Activated CD4-positive, CD25-positive, alpha-beta regulatory T cell treated with anti-CD3 and anti-CD28 coated beads, Interleukin-2, amount 50 U/mL, for 72 hours (primary cell): ENCODE measurements at regions not wholly inside any gene's neighbourhood (a gene's known extent, or its start where the extent isn't known, plus 50 kb on each side); places are given as distances from the start of the nearest gene placed in this dataset.

Source experiments
- DNase-seq: peaks from one replicate; pipeline ENCODE4 v3.0.0; 2021

DNA sequence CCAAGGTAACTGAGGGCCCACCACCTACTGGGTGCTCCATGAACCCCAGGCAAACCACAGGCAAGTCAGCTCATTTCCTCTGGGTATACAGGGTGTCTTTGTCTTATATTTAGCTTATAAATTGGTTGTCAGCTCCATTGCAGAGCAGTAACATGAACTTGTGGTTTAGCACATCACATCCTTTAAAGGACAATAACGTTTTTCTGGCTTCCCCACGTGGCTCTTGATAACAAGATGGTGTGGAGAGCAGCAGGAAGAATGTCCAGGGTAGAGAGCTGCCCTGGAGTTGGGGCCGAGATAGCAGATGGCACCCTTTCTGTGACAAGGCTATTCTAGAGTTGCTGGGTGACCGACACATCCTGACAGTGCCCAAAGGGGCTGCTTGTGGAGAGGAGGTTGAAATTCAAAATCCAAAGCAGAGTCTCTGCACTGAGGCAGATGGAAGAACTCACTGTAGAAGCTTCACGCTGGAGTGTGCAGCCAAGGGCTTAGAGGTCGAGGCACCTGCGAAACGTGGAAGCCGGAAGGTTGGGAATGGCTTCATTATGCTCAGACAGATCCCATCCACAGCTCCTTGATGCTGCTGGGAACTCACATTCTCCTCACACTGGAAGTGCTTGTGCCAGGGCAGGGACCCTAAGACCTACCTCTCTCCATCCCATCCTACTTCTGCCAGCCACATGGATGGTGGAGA is 133.0 kb upstream of the FRY start:
- DNase-seq: no peak

DNA sequence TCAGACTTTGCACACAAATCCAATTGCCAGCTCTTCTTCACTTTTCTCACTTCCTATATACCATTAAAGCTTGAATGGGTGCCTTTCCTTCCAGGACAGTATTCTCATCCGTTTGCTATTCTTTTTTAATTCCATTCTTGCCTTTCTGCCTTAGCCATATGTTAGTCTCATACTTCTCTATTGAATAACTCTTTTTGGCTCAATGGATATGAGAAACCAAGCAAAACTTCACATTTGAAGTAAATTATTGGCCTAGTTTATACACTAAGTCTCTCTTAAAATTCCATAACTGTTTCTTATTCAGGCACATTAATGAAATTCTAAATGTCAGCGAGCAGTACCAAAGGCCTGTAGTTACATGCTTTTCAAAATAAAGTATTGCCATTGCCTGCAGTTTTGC is 129.6 kb upstream of the FRY start:
- DNase-seq: no peak

DNA sequence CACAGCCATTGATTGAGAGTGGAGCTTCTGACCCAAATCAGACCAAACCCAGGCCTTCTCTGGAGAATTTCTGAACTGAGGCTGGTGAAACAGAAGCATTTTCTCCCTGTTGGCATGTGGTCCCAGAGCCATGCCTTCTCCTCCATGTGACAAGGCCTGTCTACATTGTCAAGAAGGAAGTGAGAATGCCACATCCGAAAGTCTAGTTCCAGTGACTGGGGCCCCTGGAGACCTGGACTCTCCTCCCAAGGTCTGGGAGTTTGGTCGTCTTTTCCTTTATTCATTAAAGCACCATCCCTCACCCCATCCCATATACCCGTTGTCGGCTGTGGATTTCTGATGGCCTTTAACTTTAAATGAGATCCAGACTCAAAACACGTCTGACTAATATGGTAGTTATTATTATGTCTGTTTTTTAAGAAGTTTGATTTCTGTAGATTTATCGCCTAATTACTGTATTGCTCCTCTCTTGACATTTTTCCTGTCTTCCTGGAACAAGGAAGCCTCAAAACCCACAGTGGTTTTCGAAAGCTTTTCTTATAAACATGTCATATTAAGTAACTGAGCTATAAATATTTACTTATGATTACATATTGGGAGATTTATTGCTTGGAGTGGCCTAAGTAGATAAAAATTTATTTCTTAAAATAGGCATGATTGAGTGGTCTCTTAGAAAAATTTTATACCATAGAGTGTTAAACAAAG is 128.3 kb upstream of the FRY start:
- DNase-seq: no peak

DNA sequence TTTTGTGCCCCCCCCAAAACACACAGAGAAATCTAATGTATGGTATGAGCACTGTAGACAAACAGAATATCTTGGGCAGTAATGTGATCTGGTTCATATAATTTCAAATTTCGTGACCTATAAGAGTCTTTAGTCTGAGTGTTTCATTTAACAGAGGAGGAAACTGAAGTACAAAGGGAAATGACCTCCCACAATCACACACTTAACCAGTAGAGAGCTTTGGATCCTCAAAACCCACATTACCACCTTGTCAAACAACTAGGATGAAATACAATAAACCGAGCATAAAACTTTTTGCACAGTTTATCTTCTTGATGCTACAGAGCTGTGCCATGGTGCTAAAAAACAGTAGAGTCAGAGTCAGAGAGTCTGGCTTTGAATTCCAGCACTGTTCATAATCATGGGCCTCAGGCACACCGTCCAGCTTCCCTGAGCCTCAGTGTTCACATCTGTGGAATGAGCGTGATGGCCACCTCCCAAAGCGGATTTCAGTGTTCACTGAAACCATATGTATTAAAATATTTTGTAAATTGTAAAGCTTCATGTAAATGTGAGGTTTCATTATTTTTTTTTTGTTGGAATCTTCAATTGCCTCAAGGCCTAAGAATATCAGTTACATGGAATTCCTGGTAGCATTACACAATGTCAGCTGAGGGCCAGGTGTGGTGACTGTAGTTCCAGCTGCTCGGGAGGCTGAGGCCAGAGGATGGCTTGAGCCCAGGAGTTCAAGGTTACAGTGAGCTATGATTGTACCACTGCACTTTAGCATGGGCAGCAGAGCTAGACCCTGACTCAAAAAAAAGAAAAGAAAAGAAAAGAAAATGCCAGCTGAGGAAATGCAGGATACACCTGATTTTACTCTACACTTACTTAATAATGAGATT is 126.4 kb upstream of the FRY start:
- DNase-seq: no peak

DNA sequence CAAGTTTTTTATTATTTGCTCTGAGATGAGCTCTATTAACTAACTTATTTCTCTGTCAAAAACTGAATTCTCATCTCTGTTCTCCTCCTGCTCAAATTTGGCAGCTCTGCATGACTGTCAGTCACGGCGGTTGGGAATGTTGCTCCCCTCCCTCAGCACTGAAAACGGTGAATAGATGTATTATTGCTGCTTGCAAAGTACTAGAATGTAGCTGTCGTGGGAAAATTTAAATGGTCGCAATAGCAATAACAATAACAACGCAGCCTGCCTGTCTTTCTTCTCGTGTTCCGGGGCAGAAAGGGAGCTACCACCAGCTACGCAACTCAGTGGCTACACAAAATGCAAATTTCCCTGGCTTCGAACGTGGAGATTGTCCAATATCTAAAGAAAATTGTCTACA is 125.6 kb upstream of the FRY start:
- no peak for DNase-seq

DNA sequence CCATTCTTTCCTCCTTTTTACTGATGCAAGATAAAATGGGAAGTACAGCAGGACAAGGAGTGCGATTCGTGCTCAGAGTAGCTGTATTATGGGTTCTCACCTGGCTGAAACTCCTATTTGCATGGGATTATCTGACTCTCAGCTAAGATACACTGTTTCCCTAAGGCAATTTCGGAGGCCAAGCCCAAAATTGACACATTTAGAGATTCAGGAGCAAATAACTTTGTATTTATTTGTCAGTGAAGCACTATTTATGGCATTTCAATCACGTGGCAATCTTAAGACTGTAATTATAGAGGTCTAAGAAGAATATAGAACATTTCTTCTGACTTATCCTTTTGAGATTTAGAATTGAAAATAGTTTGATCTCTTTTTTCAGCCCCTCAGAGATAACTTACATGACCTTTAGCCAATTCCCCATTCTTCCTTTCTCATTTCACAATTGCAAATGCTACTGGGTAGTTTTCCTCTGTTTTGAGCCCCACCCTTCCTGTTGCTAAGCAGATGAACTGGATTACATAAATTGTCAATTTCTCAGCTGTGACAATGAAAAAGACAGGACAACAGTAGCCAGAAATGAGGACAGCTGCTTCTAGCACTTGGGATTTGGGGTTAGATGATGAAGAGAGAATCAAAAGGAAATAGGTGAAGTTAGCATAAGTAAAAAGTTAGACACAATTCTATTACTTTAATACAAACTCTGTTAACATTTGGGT is 122.7 kb upstream of the FRY start:
- DNase-seq: no peak

DNA sequence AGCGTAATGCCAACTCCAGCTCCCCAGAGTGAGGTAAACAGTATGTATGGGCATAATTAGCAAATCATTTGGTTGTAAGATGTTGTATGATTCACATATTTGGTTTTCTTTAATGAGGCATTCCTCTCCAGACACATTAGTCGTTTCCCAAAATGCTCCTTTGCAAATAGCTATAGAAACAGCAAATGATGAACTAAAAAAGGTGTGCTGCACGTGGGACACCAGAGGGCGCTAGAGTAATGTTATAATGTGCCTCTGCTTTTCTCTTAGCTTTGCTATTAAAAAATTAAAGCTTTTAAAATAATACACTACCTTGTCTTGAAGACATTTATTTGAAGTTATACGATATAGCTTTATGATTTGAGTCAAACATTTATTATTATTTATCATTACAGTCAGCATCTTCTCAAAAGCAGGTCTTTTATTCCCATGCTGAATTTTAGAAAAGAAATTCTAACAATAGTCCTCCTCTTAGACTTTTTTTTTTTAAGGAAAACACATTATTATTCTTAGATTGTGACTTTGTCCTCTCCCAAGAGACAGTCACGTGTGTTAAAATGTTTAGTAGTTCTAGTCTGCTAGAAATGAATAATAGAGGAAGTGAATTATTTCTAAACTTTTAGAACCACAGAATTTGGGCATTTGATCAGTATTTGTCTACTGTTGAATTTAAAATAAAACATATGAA is 121.6 kb upstream of the FRY start:
- DNase-seq: peak; percentile 36

DNA sequence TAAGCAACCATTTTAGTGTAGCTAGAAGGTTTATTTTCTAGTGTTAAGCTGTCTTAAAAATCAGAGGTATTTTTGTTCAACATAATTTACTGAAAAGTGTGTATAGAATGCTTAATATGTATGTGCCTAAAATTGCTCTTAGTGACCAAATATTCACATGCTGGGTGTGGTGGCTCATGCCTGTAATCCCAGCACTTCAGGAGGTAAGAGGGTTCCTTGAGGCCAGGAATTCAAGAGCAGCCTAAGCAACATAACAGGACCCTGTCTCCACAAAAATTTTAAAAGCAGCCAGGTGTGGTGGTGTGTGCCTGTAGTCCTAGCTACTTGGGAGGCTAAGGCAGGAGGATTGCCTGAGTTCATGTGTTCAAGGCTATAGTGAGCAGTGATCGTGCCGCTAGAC is 120.9 kb upstream of the FRY start:
- DNase-seq: no peak

DNA sequence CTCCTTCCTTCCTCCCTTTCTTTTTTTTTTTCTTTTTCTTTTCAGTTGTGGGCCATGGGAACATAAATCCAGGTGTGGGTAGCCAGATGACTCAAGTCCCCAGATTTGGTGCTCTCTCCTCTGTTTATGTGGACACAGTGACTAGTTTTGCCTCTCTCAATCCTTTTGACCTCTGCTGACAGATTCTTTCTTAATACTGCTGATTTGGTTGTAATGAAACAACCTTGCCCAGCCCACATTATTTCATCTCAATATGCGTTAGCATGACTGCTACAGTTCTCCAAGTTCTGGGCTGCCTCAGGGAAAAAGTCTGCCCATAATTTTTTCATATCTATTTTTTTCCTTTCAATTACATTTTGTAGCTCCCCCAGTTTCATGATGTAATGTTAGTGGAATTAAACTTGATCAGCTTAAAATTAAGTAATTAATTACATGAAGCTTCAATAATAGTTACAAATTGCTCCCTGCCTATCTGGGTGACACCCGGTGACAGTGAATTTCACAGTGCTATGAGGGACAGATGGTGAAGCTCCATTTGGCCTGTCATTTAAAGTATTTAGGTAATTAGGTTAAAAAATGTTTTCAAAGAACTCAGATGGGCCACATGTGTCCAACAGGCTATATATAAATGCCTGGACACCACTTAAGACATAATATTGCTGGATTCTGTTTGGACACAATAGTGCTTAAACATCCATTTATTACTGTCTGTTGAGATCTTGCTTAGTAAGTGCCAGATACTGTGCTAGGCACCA is 118.8 kb upstream of the FRY start:
- no peak for DNase-seq

DNA sequence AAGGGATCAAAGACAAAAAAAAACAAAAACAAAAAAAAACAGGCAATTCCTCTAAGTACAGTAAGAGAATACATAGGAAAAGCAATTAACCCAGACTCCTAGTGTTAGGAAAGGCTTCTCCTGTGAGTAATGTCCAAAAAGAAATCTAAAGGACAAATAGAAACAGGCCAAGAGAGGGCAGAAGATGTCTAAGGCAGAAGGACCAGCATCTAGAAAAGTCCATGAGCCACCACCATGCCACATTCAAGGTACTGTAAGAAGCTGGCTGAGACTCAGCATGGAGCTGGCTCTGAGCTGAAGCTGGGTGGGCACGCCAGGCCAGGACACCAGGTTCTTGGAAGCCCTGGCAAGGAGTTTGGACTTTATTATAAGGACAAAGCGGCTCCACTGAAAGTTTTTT is 118.1 kb upstream of the FRY start:
- DNase-seq: no peak

DNA sequence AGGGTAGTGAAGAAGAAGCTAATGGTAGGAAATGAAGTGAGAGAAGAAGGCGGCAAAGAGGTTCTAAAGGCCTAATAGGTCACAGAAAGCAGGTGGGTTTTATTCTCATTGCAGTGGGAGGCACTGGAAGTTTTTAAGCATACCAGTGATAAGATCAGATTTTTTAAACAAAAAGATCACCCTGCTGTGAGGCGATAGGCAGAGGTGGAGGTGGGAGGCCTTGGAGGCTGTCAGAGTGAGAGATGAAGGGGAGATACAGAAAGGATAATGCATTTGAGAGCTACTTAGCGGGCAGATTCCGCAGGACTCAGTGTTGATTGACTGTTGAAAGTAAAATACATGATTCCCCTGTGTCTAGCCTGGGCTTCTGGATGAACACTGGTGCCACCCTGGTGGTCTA is 116.7 kb upstream of the FRY start:
- no peak for DNase-seq

DNA sequence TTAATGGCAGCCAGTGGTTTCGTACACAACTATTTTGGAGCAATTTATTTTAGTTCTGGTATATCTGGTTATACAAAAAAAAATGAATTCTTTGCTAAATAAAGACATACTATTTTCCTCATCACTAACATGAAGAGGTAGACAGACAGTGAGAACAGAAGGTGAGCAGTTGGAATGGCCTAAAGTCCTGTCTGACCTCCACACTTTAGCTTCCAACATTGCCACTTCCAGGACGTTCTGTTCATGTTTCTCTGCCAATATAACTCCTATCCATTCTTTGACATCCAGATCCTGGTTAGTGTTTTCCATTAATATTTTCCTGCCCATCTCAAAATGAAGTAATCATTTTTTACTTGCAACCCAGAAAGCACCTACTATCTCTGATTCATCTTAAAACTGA is 112.9 kb upstream of the FRY start:
- no peak for DNase-seq

DNA sequence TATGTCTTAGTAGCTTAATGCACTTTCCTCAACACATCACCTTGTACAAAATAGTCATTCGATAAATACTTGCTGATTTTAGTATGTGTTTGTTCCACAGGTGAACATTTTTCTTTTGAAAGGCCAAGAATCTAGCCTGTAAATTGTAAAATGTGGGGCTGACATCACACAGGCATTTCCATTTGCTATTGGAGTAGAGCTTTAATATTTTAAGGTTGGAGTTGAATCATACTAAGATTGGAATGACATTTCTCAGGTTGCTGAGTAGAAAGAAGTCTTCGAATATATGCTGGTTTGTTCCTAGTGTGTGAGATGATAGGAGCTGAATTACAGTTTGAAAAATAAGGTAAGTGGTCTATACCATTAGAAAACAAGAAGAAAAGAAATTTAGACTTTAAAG is 112.3 kb upstream of the FRY start:
- no peak for DNase-seq

DNA sequence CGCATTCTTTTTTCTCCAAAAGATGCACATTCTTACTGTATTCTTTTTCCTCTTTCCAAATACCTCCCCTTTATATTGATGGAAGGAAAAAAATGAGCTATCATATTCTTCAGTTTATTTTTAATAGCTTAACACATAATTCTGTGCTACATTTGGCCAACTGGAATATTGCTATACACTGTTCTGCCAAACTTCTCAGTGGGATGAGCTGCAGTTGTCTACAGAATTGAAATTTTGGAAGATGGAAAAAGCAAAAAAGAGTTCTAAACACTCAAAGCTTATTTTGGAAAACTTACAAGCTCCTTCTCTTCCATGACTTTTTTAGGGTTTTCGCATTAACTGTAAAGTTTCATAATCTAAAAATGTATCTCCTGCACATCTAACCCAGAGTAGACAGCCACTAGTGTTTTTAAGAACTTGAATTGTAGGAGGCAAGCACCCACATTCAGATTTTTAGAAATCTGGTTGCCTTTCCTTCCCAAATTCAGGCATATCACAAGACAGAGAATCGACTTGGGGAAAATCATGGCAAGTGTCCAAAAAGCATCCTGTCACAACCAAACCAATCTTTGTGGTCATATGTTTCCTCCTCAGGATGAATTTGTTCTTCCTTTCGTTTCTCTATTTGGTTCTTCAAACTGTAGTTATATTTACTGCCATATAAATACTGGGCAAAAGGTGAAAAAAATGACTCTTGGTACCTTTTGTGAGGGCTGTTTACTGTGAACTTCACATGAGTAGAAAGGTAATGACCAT is 111.4 kb upstream of the FRY start:
- no peak for DNase-seq

DNA sequence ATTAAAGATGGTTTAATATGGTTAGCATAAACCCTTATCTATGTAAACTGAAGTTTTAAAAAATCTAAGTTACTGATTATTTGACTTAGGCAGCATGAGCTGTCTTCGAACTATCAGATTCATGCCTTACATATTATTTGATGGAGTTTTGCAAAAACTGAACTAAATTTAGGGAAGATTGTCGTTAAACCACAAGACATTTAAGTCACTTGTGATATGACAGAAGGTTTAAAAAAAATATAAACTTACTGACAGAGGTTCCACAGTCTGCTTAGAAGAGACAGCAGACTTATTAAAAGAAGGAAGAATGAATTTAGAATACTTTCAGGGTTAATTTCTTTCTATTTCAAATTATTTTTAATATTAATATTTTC is 110.9 kb upstream of the FRY start:
- no peak for DNase-seq

DNA sequence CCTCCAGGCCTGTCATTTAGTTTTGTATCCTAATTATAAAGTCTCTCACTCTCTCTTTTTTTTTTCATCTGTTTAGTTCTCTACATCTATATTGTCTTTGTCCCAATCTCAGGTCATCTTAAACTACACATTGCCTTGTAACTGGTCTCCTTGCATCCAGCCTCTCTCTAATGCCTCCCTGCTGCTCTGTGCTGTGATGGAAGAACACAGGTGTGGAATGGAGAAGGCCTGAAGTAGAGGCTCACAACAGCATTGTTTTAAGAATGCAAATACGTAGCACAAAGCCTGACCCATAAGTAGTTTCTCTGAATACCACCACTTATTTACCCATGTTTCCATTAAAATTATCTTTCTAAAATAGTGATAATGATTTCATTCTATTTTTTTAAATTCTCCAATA is 108.8 kb upstream of the FRY start:
- no peak for DNase-seq

DNA sequence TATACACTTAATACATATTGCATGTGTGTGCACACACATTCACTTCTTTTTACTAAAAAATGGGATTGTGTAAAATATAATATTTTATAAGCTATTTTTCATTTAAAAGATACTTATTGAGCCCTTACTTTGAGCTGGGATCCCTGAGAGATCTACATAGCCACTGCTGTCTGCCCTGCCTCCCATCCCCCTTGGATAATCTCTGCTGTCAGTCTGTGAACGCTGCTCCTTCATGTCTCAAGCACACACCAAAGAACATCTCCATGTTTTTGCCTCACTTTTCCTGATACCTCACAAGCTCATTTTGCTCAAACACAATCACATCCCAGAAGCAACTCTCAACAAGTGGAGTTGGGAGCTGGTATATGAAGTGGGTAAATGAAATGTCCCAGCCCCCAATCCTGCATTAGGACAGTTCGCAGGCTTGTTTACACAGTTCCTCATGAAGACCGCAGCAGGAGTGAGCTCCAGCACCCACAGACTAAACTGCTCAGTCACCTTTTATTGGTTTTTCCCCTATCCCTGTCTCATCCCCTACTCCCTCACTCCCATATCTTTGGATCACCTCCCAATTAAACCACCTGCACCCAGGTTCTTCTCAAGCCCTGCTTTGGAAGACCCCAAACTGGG is 108.3 kb upstream of the FRY start:
- DNase-seq: no peak

DNA sequence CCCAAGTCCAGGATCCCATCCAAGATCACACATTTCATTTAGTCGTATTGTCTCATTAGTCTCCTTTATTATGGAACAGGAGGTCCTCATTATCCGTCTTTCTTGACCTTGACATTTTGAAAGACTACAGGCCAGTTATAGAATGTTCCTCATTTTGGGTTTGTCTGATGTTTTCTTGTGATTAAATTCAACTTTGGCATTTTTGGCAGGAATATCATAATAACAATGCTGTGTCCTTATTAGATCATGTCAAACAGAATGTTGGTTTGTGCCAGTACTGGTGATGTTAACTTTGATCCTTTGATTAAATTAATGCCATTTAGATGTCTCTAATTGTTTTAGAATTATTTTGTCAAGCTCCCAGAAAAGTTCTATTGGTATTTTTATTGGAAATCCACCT is 106.5 kb upstream of the FRY start:
- no peak for DNase-seq

DNA sequence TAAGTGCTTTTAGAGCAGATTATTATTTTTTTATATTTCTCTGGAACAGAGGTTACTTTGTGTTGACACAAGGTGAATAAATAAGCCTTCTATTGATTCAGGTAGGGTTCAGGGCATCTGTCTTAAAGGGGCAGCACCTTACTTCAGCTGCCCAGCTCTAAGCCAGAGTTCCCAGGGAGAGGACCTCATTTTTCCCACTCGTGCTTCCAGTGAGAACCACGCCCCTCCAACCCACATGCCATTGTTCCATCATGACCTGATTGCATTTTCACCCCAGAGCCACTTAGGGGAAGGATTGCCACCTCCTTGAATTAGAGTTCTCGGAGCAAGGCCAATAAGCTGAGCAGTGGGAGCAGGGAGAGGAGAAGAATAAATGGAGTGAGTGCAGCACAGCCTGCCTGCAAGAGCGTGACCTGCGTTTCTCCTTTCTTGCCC is 104.3 kb upstream of the FRY start:
- DNase-seq: no peak

DNA sequence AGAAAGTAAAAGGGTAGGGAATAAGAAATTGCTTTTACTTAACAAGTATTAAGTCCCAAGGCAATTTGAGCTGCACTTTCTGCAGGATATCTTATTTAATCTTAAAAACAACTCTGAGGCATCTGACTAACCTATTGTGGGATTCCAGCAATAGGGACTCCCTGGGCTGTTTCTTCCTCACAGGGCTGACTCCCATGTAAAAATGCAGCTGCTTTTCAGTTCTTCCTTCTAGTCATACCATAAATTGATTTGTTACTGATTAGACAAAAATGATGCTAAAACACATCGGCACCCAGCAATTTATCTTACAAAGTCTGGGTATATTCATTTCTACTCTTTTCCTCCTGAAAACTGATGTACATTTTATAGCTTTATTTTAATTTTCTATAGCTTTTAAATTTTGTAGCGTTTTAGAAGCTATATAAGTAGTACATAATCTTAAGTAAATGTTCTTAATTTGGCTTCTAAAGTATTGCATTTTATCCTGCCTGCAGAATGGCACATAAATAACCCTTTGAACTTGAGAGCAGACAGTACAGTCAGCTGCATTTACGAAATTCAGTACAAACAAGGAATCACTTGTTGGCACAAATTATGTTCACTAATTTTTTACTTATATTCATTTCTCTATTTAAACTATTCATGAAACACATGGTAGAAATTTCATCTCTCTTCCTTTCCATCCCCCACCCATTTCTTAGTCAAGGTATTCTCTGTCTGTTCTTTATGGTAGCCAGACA is 102.4 kb upstream of the FRY start:
- DNase-seq: no peak
